Adipocyte (in vitro differentiated cells): ENCODE measurements at regions not wholly inside any gene's neighbourhood (a gene's known extent, or its start where the extent isn't known, plus 50 kb on each side); places are given as distances from the start of the nearest gene placed in this dataset.
"Not testable (repeated sequence)": the region's sequence is repeated elsewhere in the genome, so short reads cannot be mapped to it uniquely, and the experiment has no call there.

Experiments
- DNase-seq: peaks from one replicate; pipeline ENCODE4 v3.0.0-alpha.2; 2015; ENCODE audit warnings: low read depth
- H3K27me3 ChIP-seq: replicated peaks from 2 replicates; pipeline ENCODE4 v1.7.0; 2013; ENCODE audit warnings: mild to moderate bottlenecking, low read length, moderate library complexity; ENCODE audit not compliant: control insufficient read depth, insufficient read depth
- H3K36me3 ChIP-seq: 2 replicates; pipeline ENCODE4 v1.7.0; 2013; ENCODE audit warnings: low read length, mild to moderate bottlenecking, moderate library complexity; ENCODE audit not compliant: control insufficient read depth, insufficient read depth, severe bottlenecking
- H3K4me1 ChIP-seq: 2 replicates; pipeline ENCODE4 v1.7.0; 2013; ENCODE audit warnings: mild to moderate bottlenecking, low read length, moderate library complexity; ENCODE audit not compliant: control insufficient read depth, insufficient read depth
- H3K4me3 ChIP-seq: 2 replicates; pipeline ENCODE4 v1.7.0; 2013; ENCODE audit warnings: mild to moderate bottlenecking, low read length, moderate library complexity
- H3K9ac ChIP-seq: 2 replicates; pipeline ENCODE4 v1.7.0; 2013; ENCODE audit warnings: mild to moderate bottlenecking, low read length, moderate library complexity
- H3K9me3 ChIP-seq: 2 replicates; pipeline ENCODE4 v1.7.0; 2013; ENCODE audit warnings: mild to moderate bottlenecking, low read length, moderate library complexity; ENCODE audit not compliant: control insufficient read depth

DNA sequence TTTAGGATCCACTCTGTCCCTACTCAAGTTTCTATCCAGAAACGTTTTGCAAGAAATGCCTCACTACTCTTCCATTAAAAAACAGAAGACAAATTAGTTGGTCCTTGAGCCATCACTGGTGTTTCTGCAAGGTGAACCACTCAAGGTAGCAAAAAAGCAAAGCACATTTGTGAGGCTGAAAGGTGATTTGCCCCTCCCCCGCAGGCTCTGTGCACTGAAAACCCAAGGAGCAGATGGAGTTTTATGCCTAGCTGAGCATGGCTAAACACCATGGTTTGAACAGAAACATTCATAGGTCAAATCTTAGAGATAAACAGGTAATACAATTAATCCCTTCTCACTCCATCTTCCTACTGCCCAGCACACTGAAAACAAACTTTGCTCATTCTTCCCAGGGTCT lies 538.2 kb upstream of the CDH5 start:
- DNase-seq: no peak
- H3K4me1 ChIP-seq: no peaks in the 10 kb centered on the region
- H3K27me3 ChIP-seq: no peaks in the 10 kb centered on the region
- no peak overlapping the region for H3K9ac ChIP-seq
- no peaks in the 10 kb centered on the region for H3K9me3 ChIP-seq
- H3K4me3 ChIP-seq: no peak overlapping the region
- no peaks in the 10 kb centered on the region for H3K36me3 ChIP-seq

DNA sequence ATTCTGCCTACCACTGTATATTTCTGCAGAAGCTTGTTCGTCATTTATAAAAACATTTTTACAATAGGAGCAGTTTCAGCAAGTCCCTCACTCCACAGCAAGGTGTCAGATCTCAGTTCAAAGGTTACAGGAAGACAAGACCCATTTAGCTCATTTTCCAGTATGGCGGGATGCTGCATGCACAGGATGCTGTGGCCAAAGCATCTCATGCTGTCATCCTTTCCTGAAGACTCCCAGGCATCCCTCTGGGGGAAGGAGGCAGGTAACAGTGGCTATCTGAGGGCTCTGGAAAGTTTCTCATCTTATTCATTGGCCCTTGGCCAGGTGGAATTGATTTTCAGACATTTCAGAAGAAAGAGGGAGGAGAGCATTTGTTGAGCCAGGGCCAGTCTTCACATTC lies 539.3 kb upstream of the CDH5 start:
- no peak for DNase-seq
- Histone ChIP-seq H3K36me3 (no peaks in the 10 kb centered on the region), H3K4me3 (no peak overlapping the region), H3K27me3 (no peaks in the 10 kb centered on the region), H3K9me3 (peaks cover under 1% of the 10 kb centered on the region), H3K4me1 (no peaks in the 10 kb centered on the region), H3K9ac (no peak overlapping the region)

DNA sequence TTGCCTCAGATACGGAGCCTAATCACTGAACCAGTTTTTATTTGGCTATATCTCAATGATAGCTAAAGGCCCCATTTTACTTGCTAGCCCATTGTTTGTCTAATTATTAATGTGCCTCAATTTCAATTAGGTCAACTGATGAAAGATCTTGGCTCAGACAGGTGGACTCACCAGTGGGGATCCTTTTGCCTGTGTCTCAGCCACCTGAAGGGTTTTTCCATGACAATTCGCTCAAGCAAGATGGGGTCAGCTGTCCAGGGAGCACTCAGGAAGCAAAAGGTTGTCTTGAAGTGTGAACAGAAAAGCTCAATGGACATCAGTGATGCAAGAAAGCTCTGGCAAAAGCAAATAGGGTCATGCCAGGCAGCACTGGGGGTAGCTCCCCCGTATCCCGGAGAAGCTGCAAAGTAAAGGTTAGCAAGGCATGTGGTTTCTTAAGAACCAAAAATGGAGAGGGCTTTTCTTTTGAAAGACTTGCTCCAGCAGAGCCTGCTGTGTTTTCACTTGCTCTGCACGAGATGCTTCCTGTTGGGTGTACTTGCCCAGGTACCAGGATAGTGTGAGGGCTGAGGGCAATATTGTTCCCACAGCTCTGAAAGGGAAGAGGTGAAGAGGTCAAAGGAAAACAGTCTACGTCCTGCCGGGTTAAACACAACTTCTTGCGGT lies 541.2 kb upstream of the CDH5 start:
- Histone ChIP-seq H3K4me1 (no peaks in the 10 kb centered on the region), H3K36me3 (no peaks in the 10 kb centered on the region), H3K27me3 (no peaks in the 10 kb centered on the region), H3K4me3 (no peak overlapping the region), H3K9ac (no peak overlapping the region), H3K9me3 (peaks cover 6% of the 10 kb centered on the region)
- DNase-seq: no peak

DNA sequence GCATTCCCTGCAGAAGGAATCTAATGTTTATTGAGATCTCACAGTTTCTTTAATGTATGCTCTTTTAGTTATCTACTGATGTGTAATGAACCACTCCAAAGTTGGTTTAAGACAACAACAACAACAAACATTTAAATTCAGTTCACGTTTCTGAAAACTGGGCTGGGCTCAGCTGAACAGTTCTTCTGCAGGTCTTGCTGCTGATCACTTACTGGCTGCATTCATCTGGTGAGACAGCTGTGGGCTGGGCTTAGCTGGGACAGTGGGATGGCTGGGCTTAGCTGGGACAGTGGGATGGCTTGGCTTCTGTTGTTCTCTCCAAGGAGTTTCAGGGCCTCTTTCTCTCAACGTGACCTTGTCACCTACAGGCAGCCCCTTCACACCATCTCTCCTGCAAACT lies 544.3 kb upstream of the CDH5 start:
- H3K36me3 ChIP-seq: no peaks in the 10 kb centered on the region
- no peak for DNase-seq
- H3K4me1 ChIP-seq: no peaks in the 10 kb centered on the region
- no peaks in the 10 kb centered on the region for H3K27me3 ChIP-seq
- no peak overlapping the region for H3K9ac ChIP-seq
- peaks cover 6% of the 10 kb centered on the region for H3K9me3 ChIP-seq
- H3K4me3 ChIP-seq: no peak overlapping the region

DNA sequence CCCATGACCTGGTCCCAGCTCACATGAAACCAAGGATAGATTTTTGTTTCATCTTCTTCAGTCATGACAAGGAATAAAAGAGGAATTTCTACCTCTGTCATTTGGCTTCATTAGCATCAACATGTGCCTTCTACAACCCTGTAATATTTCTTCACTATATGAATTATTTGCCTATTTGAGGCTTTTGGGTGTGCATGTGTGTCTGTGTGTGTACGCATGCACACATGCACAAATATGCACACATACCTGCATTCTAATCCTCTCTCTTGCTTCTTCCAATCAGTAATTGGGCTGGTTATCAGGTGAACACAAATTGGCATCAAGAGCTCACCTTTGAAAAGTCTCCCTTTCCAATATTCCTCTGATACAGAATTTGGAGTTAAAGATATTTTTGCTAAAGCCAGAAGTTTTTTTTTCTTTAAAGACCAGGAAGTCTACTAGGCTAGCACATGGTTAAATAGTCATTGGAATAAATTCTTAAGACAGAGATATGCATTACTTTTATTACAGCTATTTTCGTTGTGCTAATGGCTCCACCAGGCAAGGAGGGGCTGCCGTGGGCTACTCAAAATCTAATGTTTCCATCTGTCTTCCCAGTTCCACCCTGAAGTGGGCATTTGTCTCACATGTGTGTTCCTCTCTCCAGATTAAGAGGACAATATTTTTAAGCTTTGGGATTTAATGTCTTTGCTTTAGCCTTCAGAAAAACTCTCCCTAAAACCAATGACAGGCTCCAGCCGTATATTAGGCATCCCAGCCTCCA lies 547.2 kb upstream of the CDH5 start:
- H3K4me1 ChIP-seq: no peaks in the 10 kb centered on the region
- no peak for DNase-seq
- peaks cover 6% of the 10 kb centered on the region for H3K9me3 ChIP-seq
- H3K4me3 ChIP-seq: no peak overlapping the region
- no peak overlapping the region for H3K9ac ChIP-seq
- no peaks in the 10 kb centered on the region for H3K27me3 ChIP-seq
- H3K36me3 ChIP-seq: no peaks in the 10 kb centered on the region

DNA sequence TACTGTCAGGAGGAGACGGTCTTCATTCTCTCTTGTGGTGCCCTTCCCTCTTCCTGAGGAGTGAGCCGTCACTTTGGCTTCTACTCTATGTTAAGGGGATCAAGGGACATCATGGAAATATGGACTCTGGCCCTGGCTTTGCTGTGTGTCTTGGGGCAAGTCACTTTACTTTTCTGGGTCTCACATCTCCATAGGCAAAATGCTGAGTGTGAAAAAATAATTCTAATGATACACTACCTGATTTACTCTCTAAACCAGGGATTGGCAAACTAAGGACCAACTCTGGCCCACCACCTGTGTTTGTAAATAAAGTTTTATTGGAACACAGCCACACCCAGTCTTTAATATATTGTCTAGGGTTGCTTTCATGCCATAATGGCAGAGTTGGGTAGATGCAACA lies 548.7 kb upstream of the CDH5 start:
- no peaks in the 10 kb centered on the region for H3K4me1 ChIP-seq
- no peak overlapping the region for H3K4me3 ChIP-seq
- no peak for DNase-seq
- no peak overlapping the region for H3K9ac ChIP-seq
- no peaks in the 10 kb centered on the region for H3K27me3 ChIP-seq
- peaks cover 6% of the 10 kb centered on the region for H3K9me3 ChIP-seq
- no peaks in the 10 kb centered on the region for H3K36me3 ChIP-seq

DNA sequence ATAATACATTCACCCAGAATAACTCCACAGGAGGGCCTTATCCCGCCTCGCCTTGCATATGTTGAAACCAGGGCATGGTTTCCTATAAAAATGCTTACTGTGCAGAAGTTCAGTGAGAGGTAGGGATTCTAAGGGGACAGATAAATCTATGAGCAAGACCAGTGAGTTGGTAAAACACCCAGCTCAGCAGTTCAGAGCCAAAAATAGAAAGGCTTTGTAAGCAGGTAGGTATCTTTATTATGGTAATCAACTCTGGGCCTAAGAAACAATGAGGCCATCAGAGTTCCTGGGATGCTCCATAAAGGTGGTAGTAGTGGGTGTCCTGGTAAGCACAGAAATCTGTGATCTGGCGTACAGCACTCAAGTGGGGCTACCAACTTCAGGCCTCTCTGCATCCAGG lies 549.4 kb upstream of the CDH5 start:
- Histone ChIP-seq H3K4me3 (no peak overlapping the region), H3K9me3 (peaks cover 4% of the 10 kb centered on the region), H3K27me3 (no peaks in the 10 kb centered on the region), H3K4me1 (no peaks in the 10 kb centered on the region), H3K36me3 (no peaks in the 10 kb centered on the region), H3K9ac (no peak overlapping the region)
- DNase-seq: no peak

DNA sequence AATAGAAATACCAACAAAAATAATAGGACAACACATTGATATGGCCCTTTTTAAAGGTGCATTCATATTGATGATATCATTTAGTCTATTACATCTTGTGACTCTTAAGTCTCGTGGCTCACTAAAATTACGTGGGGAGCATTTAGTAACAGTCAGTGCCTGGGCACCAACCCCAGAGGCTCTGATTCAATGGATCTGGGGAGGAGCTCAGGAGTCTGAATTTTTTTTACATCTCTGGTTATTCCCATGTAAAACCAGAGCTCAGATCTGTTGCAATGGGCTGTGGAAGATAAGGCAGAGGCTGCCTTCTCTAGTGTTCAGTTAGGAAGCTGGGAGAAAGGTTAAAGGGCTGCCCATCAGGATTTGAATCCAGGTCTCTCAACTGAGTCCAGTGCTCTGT lies 549.9 kb upstream of the CDH5 start:
- DNase-seq: no peak
- Histone ChIP-seq H3K27me3 (no peaks in the 10 kb centered on the region), H3K9me3 (no peaks in the 10 kb centered on the region), H3K36me3 (no peaks in the 10 kb centered on the region), H3K4me3 (no peak overlapping the region), H3K4me1 (no peaks in the 10 kb centered on the region), H3K9ac (no peak overlapping the region)

DNA sequence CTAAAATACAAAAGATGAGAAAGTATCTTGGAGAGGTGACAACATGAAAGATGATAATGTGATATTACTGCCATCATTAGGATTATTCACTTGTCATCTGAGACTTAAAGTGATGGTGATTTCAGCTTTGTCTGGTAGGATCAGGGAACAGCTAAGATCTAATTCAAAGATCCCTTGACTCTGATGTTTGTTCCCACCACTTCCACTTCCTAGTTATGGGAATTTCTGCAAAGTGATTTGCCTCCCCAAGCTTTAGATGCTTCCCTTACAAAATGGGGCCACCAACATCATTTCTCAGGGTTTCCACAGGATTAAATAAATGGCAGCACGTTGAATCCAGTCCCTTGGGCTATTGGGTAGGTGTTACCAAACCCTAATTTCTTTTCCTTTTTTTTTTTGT lies 550.8 kb upstream of the CDH5 start:
- Histone ChIP-seq H3K9me3 (no peaks in the 10 kb centered on the region), H3K36me3 (no peaks in the 10 kb centered on the region), H3K9ac (no peak overlapping the region), H3K4me3 (no peak overlapping the region), H3K27me3 (no peaks in the 10 kb centered on the region), H3K4me1 (no peaks in the 10 kb centered on the region)
- DNase-seq: no peak

DNA sequence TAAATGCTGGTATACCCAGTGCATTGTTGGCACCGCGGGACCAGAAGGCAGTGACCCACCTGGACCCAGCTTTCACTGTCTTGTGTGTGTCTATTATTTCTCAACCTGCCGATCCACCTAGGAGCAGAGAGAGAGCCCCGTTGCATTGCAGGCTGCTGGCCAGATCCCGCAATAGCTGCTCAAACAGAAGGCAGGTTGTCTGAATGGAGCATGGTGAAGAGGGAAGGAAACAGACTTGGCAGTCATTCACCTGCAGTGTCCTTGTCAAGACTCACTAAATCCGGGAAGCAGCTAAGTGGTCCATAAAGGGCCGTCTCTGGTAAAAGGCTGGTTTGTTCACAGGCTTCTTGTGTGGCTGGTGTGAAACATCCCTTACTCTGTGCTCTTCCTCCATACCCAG lies 552.6 kb upstream of the CDH5 start:
- H3K36me3 ChIP-seq, H3K9ac ChIP-seq, H3K4me3 ChIP-seq, H3K4me1 ChIP-seq, H3K27me3 ChIP-seq, H3K9me3 ChIP-seq, DNase-seq: not testable (repeated sequence)

DNA sequence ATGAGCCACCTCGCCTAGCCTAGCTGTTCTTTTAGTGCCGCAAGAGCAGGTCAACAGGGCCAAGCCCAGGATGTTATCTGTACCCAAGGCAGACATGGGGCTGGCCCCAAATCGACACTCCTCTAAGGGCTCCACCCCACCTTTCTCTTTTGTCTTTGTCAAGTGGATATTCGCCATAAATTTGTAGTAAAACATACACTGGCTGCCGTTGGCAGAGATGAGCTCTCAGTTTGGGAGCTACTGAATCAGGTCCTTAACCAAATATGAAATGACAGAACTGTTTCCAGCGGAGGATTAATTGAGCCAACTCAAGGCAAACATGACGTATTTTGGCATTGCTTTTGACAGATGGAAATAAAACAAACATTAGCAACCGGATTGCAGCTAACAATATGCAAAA lies 556.9 kb upstream of the CDH5 start:
- no peaks in the 10 kb centered on the region for H3K36me3 ChIP-seq
- H3K4me3 ChIP-seq: no peak overlapping the region
- H3K9me3 ChIP-seq: no peaks in the 10 kb centered on the region
- no peaks in the 10 kb centered on the region for H3K4me1 ChIP-seq
- H3K9ac ChIP-seq: no peak overlapping the region
- DNase-seq: no peak
- no peaks in the 10 kb centered on the region for H3K27me3 ChIP-seq

DNA sequence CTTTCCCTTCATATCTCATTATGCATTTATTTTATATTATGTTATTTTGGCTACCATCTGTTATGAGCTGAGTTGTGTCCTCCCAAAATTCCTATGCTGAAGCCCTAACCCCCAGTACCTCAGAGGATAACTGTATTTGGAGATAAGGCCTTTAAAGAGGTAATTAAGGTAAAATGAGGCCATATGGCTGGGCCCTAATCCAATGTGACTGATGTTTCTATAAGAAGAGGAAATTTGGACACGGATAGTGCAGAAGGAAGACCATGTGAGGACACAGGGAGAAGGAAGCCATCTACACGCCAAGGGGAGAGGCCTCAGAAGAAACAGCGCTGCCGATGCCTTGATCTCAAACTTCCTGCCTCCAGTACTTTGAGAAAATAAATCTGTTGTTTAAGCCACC lies 557.7 kb upstream of the CDH5 start:
- Histone ChIP-seq H3K9me3 (no peaks in the 10 kb centered on the region), H3K4me1 (no peaks in the 10 kb centered on the region), H3K27me3 (no peaks in the 10 kb centered on the region), H3K9ac (no peak overlapping the region), H3K36me3 (no peaks in the 10 kb centered on the region), H3K4me3 (no peak overlapping the region)
- DNase-seq: no peak
